A549 (cell line): ENCODE measurements at regions not wholly inside any gene's neighbourhood (a gene's known extent, or its start where the extent isn't known, plus 50 kb on each side); places are given as distances from the start of the nearest gene placed in this dataset.

Experiments
- ATAC-seq, 2 experiments: fragments of 200-7000 bp in 1 of 2; fragments of >200 bp in 1 of 2; cut with Nextera tagmentation in 1 of 2; cut with Tn5 transposase in 1 of 2; 3 replicates each; pipeline versions ENCODE4 v1.8.0 to v1.9.1; 2018 to 2020; ENCODE audit warnings: mild to moderate bottlenecking in 1 of 2, moderate library complexity in 1 of 2
- CTCF ChIA-PET: fragments of 300-600 bp; sonication (Branson Sonifier 250); formaldehyde crosslinking; extraction: SDS; loops from one replicate; lab custom pipeline; 2021; ENCODE audit warnings: antibody characterized with exemption, inconsistent platforms; lab: Yijun Ruan, JAX
- POLR2A ChIA-PET: fragments of 350-600 bp; formaldehyde crosslinking; extraction: SDS; loops from one replicate; lab custom pipeline; 2021; ENCODE audit warnings: antibody characterized with exemption, inconsistent platforms; lab: Yijun Ruan, JAX
- DNase-seq, 2 experiments: peaks; one replicate each; pipeline versions ENCODE4 v3.0.0 to v3.0.0-alpha.2; 2011 to 2016; ENCODE audit warnings: low read depth in 1 of 2, low spot score in 1 of 2
- FAIRE-seq: peaks from 2 replicates; lab custom pipeline; 2011; peaks lifted over from hg19 to GRCh38; lab: Jason Lieb, UNC
- H3K27ac ChIP-seq, 2 experiments: fragments of >200 bp; sonication (Bioruptor Twin); formaldehyde crosslinking; 3 replicates each; pipeline ENCODE4 v1.5.1; 2016 to 2017
- H3K4me1 ChIP-seq: fragments of >200 bp; sonication (Bioruptor Twin); formaldehyde crosslinking; 3 replicates; pipeline ENCODE4 v1.6.1; 2016
- H3K4me2 ChIP-seq: fragments of >200 bp; sonication (Bioruptor Twin); formaldehyde crosslinking; 3 replicates; pipeline ENCODE4 v1.6.1; 2016
- H3K4me3 ChIP-seq: fragments of >200 bp; sonication (Bioruptor Twin); formaldehyde crosslinking; 3 replicates; pipeline ENCODE4 v1.5.1; 2016
- H3K9me3 ChIP-seq: fragments of >200 bp; sonication (Bioruptor Twin); formaldehyde crosslinking; 3 replicates; pipeline ENCODE4 v1.6.1; 2016
- ATOH8 ChIP-seq: fragments of 250-450 bp; sonication (Bioruptor Pico); IDR thresholded peaks from 2 replicates; pipeline ENCODE4 v1.5.0; 2020; ENCODE audit warnings: low read depth, mild to moderate bottlenecking, moderate library complexity
- BCL3 ChIP-seq: fragments of >200 bp; sonication (Bioruptor Twin); formaldehyde crosslinking; IDR thresholded peaks from 3 replicates; pipeline ENCODE4 v1.6.1; 2016
- CBX2 ChIP-seq: fragments of 200-600 bp; sonication (generic); IDR thresholded peaks from 2 replicates; pipeline ENCODE4 v1.6.1; 2016; ENCODE audit warnings: low read depth, mild to moderate bottlenecking, borderline replicate concordance
- CBX8 ChIP-seq: fragments of 200-600 bp; sonication (generic); IDR thresholded peaks from 2 replicates; pipeline ENCODE4 v1.6.1; 2016
- CHD2 ChIP-seq: fragments of 150-350 bp; IDR thresholded peaks from 2 replicates; pipeline ENCODE4 v1.6.1; 2014; ENCODE audit warnings: low read length; ENCODE audit not compliant: partially characterized antibody
- CHD4 ChIP-seq: fragments of 200-600 bp; sonication (generic); IDR thresholded peaks from 2 replicates; pipeline ENCODE4 v1.6.1; 2016; ENCODE audit warnings: antibody characterized with exemption, mild to moderate bottlenecking, borderline replicate concordance
- EHF ChIP-seq: fragments of 250-450 bp; sonication (Bioruptor Pico); IDR thresholded peaks from 2 replicates; pipeline ENCODE4 v1.5.0; 2020; ENCODE audit warnings: mild to moderate bottlenecking
- EHMT2 ChIP-seq: fragments of 200-600 bp; sonication (generic); IDR thresholded peaks from 2 replicates; pipeline ENCODE4 v1.6.1; 2016; ENCODE audit warnings: antibody characterized with exemption, low read depth, mild to moderate bottlenecking, moderate library complexity
- FOSB ChIP-seq: fragments of 250-450 bp; sonication (Bioruptor Pico); IDR thresholded peaks from 2 replicates; pipeline ENCODE4 v1.5.0; 2020; ENCODE audit warnings: mild to moderate bottlenecking, moderate library complexity
- HEYL ChIP-seq: fragments of 250-450 bp; sonication (Bioruptor Pico); IDR thresholded peaks from 2 replicates; pipeline ENCODE4 v1.8.0; 2021; ENCODE audit warnings: mild to moderate bottlenecking, moderate library complexity
- HMGXB4 ChIP-seq: fragments of 250-450 bp; sonication (Bioruptor Pico); IDR thresholded peaks from 2 replicates; pipeline ENCODE4 v1.5.0; 2021; ENCODE audit warnings: mild to moderate bottlenecking, moderate library complexity, borderline replicate concordance
- JUN ChIP-seq, 2 experiments: fragments of >200 bp; sonication (Bioruptor Twin); formaldehyde crosslinking; IDR thresholded peaks; 2 replicates in 1 of 2; 3 replicates in 1 of 2; pipeline ENCODE4 v1.6.1; 2016 to 2017
- JUNB ChIP-seq: fragments of >200 bp; sonication (Bioruptor Twin); formaldehyde crosslinking; IDR thresholded peaks from 2 replicates; pipeline ENCODE4 v1.6.1; 2016
- NR3C1 ChIP-seq: fragments of >200 bp; sonication (Bioruptor Twin); formaldehyde crosslinking; IDR thresholded peaks from 3 replicates; pipeline ENCODE4 v1.6.1; 2017
- PBX3 ChIP-seq: IDR thresholded peaks from 2 replicates; pipeline ENCODE4 v1.6.1; 2012
- PHF8 ChIP-seq: fragments of 200-600 bp; sonication (generic); IDR thresholded peaks from 2 replicates; pipeline ENCODE4 v1.6.1; 2016; ENCODE audit warnings: low read depth, mild to moderate bottlenecking, antibody characterized with exemption, moderate library complexity, borderline replicate concordance
- POLR2AphosphoS2 ChIP-seq: conservative IDR thresholded peaks from 2 replicates; pipeline ENCODE4 v1.6.1; 2012; ENCODE audit warnings: low read length, improper control_type of control experiment, inconsistent platforms
- RARB ChIP-seq: fragments of 250-450 bp; sonication (Bioruptor Pico); IDR thresholded peaks from 2 replicates; pipeline ENCODE4 v1.8.0; 2021; ENCODE audit warnings: mild to moderate bottlenecking, moderate library complexity
- RCOR1 ChIP-seq: fragments of 150-350 bp; IDR thresholded peaks from 2 replicates; pipeline ENCODE4 v1.6.1; 2014; ENCODE audit warnings: antibody characterized with exemption, low read length, low read depth
- RFX5 ChIP-seq: fragments of 450-650 bp; IDR thresholded peaks from 2 replicates; pipeline ENCODE4 v1.7.1; 2014; ENCODE audit warnings: antibody characterized with exemption, mild to moderate bottlenecking, moderate library complexity
- SMC3 ChIP-seq: fragments of >200 bp; sonication (Bioruptor Twin); formaldehyde crosslinking; IDR thresholded peaks from 3 replicates; pipeline ENCODE4 v1.6.1; 2018; ENCODE audit warnings: inconsistent platforms
- TP53 ChIP-seq: fragments of 250-450 bp; sonication (Bioruptor Pico); IDR thresholded peaks from 2 replicates; pipeline ENCODE4 v1.5.0; 2021; ENCODE audit warnings: mild to moderate bottlenecking, moderate library complexity
- ZSCAN20 ChIP-seq: fragments of 250-450 bp; sonication (Bioruptor Pico); IDR thresholded peaks from 2 replicates; pipeline ENCODE4 v1.8.0; 2022; ENCODE audit warnings: mild to moderate bottlenecking, moderate library complexity
- WGBS: methylation state at CpG from one replicate; pipeline ENCODE4 v1.1.6; 2017; ENCODE audit errors: missing lambda C conversion rate; 5-methylcytosine and 5-hydroxymethylcytosine counted together
- TF ChIP-seq, protein P1 (sequence below): fragments of >200 bp; sonication (Bioruptor Twin); formaldehyde crosslinking; IDR thresholded peaks from 3 replicates; pipeline ENCODE4 v1.5.1; 2016
- TF ChIP-seq, protein P2 (sequence below): IDR thresholded peaks from 2 replicates; pipeline ENCODE4 v1.6.1; 2012; ENCODE audit warnings: low read depth, borderline replicate concordance
- TF ChIP-seq, protein P3 (sequence below): IDR thresholded peaks from 2 replicates; pipeline ENCODE4 v1.6.1; 2012
- TF ChIP-seq, protein P4 (sequence below): fragments of 450-650 bp; IDR thresholded peaks from 2 replicates; pipeline ENCODE4 v1.6.1; 2014; ENCODE audit warnings: antibody characterized with exemption

- DNase-seq (no peak), ATAC-seq (no peak), FAIRE-seq (no peak)
- H3K27ac ChIP-seq = no peak overlapping the region
- no peak for TF ChIP-seq RFX5
- no peak for TF ChIP-seq CHD2
- no peak for TF ChIP-seq FOSB
- TF ChIP-seq SMC3 = no peak
- TF ChIP-seq BCL3 = no peak
- no peak for TF ChIP-seq NR3C1
- TF ChIP-seq TP53 (CRISPR knock-in tag) = no peak
- TF ChIP-seq EHMT2 = no peak
- TF ChIP-seq JUNB = no peak
- no peak for TF ChIP-seq CBX2
- TF ChIP-seq POLR2AphosphoS2 = no peak
- no peak for TF ChIP-seq JUN (IDR thresholded peaks at IDR 0.05)
- TF ChIP-seq CHD4 = no peak
- no peak for TF ChIP-seq ATOH8
- no peak for TF ChIP-seq PHF8
- no peak for TF ChIP-seq HMGXB4 (CRISPR knock-in tag)
- no peak for TF ChIP-seq RARB (CRISPR knock-in tag)
- no peak for TF ChIP-seq CBX8
- H3K4me2 ChIP-seq = no peak overlapping the region
- H3K9me3 ChIP-seq = no peaks in the 10 kb centered on the region
- no peak overlapping the region for H3K4me3 ChIP-seq
- ChIA-PET POLR2A (no interaction called here), CTCF (interaction anchor here (1.2 to 1.3 kb wide), 3 partner anchors 11 to 167 kb away, joined by 3 read pairs; no protein-coding TSS in a partner anchor)
- no peaks in the 10 kb centered on the region for H3K4me1 ChIP-seq
- 13% methylated on average over 7 of the region's 7 CpGs for WGBS
These were observed 63.0 kb upstream of the TCL1A start for GRCh38 chr14:95776798-95777534.

DNA sequence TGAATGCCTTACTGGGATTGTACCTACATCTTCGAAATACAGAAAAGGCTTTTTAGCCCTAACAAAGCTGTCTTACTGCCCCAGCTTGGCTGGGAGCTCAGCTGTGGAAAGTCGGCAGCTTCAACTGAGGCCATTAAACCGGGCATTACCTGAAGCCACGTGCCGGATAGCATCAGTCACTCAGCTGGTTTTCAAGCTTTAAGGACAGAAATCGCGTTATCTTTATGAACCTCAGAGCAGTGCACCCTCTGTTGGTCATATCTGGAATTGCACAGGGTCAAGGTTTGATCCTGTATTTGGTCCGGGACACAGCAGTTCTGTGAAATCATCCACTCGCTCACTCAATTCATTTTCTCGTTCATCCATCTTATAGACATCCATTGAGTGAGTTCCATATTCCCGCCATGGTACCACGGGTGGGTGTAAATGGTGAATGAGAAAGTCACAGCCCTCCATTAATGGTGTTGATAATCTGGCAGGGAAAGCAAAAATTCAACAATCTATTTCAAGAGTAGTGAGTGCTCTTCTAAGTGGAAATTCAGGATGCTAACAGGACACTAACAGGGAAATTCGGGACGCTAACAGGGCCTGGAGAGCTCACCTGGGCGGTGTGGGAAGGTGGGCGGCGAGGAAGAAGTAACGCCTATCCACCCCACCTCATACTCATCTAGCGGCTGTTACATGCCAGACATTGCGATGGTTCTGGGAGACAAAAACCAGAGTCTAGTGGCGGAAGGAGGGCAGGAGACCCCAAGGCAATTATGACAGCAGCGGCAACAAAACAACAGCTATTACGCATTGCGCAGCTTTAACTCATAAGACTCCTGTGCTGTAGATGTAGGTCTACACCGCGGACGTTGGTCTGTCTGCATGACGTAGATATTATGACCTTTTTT is 60.6 kb upstream of the TCL1A start:
- WGBS = 39% methylated on average over 27 of the region's 28 CpGs
- POLR2A ChIA-PET = no interaction called here
- H3K4me1 ChIP-seq = no peaks in the 10 kb centered on the region
- FAIRE-seq = no peak
- H3K4me2 ChIP-seq = no peak overlapping the region
- no peak overlapping the region for H3K27ac ChIP-seq
- no peak overlapping the region for H3K4me3 ChIP-seq
- DNase-seq = peak; percentile 46 to 57
- H3K9me3 ChIP-seq = no peaks in the 10 kb centered on the region
- CTCF ChIA-PET = interaction anchor here (0.6 to 4.4 kb wide), 37 partner anchors 8 to 589 kb away, joined by 3 to 48 read pairs (median 4); no protein-coding TSS in a partner anchor
- ATAC-seq = peak; percentile 70 to 80; a peak in 3 of 6 replicates
- TF ChIP-seq, protein P1, sequence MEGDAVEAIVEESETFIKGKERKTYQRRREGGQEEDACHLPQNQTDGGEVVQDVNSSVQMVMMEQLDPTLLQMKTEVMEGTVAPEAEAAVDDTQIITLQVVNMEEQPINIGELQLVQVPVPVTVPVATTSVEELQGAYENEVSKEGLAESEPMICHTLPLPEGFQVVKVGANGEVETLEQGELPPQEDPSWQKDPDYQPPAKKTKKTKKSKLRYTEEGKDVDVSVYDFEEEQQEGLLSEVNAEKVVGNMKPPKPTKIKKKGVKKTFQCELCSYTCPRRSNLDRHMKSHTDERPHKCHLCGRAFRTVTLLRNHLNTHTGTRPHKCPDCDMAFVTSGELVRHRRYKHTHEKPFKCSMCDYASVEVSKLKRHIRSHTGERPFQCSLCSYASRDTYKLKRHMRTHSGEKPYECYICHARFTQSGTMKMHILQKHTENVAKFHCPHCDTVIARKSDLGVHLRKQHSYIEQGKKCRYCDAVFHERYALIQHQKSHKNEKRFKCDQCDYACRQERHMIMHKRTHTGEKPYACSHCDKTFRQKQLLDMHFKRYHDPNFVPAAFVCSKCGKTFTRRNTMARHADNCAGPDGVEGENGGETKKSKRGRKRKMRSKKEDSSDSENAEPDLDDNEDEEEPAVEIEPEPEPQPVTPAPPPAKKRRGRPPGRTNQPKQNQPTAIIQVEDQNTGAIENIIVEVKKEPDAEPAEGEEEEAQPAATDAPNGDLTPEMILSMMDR = peak; percentile 76
- TF ChIP-seq EHF (CRISPR knock-in tag) = no peak
- TF ChIP-seq ZSCAN20 (CRISPR knock-in tag) = no peak
- TF ChIP-seq RFX5 = no peak
- TF ChIP-seq, protein P2, sequence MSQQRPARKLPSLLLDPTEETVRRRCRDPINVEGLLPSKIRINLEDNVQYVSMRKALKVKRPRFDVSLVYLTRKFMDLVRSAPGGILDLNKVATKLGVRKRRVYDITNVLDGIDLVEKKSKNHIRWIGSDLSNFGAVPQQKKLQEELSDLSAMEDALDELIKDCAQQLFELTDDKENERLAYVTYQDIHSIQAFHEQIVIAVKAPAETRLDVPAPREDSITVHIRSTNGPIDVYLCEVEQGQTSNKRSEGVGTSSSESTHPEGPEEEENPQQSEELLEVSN = no peak
- peak; percentile 71 for TF ChIP-seq SMC3
- TF ChIP-seq HEYL (CRISPR knock-in tag) = no peak
- TF ChIP-seq TP53 (CRISPR knock-in tag) = no peak
- TF ChIP-seq PBX3 = no peak
- TF ChIP-seq, protein P3, sequence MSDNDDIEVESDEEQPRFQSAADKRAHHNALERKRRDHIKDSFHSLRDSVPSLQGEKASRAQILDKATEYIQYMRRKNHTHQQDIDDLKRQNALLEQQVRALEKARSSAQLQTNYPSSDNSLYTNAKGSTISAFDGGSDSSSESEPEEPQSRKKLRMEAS = peak; percentile 26; the same call in 1 of the 2 replicates
- no peak for TF ChIP-seq RCOR1
- TF ChIP-seq, protein P4, sequence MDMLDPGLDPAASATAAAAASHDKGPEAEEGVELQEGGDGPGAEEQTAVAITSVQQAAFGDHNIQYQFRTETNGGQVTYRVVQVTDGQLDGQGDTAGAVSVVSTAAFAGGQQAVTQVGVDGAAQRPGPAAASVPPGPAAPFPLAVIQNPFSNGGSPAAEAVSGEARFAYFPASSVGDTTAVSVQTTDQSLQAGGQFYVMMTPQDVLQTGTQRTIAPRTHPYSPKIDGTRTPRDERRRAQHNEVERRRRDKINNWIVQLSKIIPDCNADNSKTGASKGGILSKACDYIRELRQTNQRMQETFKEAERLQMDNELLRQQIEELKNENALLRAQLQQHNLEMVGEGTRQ = no peak
- no peak for TF ChIP-seq CBX2
- TF ChIP-seq JUN (IDR thresholded peaks at IDR 0.05) = no peak
